ENCODE measurements at regions not wholly inside any gene's neighbourhood (a gene's known extent, or its start where the extent isn't known, plus 50 kb on each side); places are given as distances from the start of the nearest gene placed in this dataset.

- H3K27ac ChIP-seq = no peak overlapping the region
- H3K36me3 ChIP-seq = no peaks in the 10 kb centered on the region
- no peaks in the 10 kb centered on the region for H3K9me3 ChIP-seq
- H3K4me3 ChIP-seq = no peak overlapping the region
- no peak for DNase-seq
- intact Hi-C loops (cut with DNase I) = no loop called here
- no peaks in the 10 kb centered on the region for H3K27me3 ChIP-seq
- H3K4me1 ChIP-seq = no peaks in the 10 kb centered on the region
- TF ChIP-seq POLR2A (IDR thresholded peaks at IDR 0.05) (no peak), CTCF (IDR thresholded peaks at IDR 0.05) (no peak)
- WGBS (ENCODE audit: insufficient coverage, low coverage, low lambda C conversion rate, missing lambda C conversion rate) = 59% methylated on average over 5 of the region's 5 CpGs
- peak in 1 of 4 donors; percentile 28 for ATAC-seq
Observed at GRCh38 chr5:56501781-56502557, 268.8 kb upstream of the ANKRD55 start.

GRCh38 chr5:56499901-56500300, 266.8 kb upstream of the ANKRD55 start:
- no peaks in the 10 kb centered on the region for H3K27me3 ChIP-seq
- H3K4me1 ChIP-seq = no peaks in the 10 kb centered on the region
- ATAC-seq = no peak
- no peak overlapping the region for H3K4me3 ChIP-seq
- DNase-seq = no peak
- no peak overlapping the region for H3K27ac ChIP-seq
- no peaks in the 10 kb centered on the region for H3K9me3 ChIP-seq
- TF ChIP-seq POLR2A (IDR thresholded peaks at IDR 0.05) (no peak), CTCF (IDR thresholded peaks at IDR 0.05) (no peak)
- no peaks in the 10 kb centered on the region for H3K36me3 ChIP-seq
- intact Hi-C loops (cut with DNase I) = no loop called here
- 60% methylated on average over 5 of the region's 5 CpGs for WGBS (ENCODE audit: insufficient coverage, low coverage, low lambda C conversion rate, missing lambda C conversion rate)

- no peak for ATAC-seq
- 67% methylated on average over 4 of the region's 4 CpGs for WGBS (ENCODE audit: insufficient coverage, low coverage, low lambda C conversion rate, missing lambda C conversion rate)
Observed at GRCh38 chr5:56499491-56499890, 266.4 kb upstream of the ANKRD55 start.

DNA sequence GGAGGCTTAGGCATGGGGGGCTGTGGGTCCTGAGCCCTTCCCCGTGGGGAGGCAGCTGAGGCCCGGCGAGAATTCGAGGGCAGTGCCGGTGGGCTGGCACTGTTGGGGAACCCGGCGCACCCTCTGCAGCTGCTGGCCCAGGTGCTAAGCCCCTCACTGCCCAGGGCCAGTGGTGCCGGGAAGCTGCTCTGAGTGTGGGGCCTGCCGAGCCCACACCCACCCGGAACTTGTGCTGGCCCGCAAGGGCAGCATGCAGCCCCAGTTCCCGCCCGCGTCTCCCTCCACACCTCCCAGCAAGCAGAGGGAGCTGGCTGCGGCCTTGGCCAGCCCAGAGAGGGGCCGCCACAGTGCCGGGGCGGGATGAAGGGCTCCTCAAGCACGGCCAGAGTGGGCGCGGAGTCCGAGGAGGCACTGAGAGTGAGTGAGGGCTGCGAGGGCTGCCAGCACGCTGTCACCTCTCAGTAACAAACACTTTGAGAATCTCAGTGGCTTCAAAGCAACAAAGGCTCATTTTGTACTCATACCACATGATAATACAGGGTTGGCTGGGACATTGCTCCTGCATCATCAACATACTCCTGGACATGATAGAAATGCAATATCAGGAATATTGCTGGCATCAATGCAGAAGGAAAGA, 265.7 kb upstream of the ANKRD55 start:
- WGBS (ENCODE audit: insufficient coverage, low coverage, low lambda C conversion rate, missing lambda C conversion rate) = 90% methylated on average over 9 of the region's 24 CpGs
- TF ChIP-seq CTCF (IDR thresholded peaks at IDR 0.05) = no peak
- no peak for TF ChIP-seq POLR2A (IDR thresholded peaks at IDR 0.05)
- no peaks in the 10 kb centered on the region for H3K27me3 ChIP-seq
- H3K36me3 ChIP-seq = no peaks in the 10 kb centered on the region
- H3K4me3 ChIP-seq = no peak overlapping the region
- no peak overlapping the region for H3K27ac ChIP-seq
- H3K4me1 ChIP-seq = no peaks in the 10 kb centered on the region
- intact Hi-C loops (cut with DNase I) = no loop called here
- ATAC-seq (no peak), DNase-seq (no peak)
- no peaks in the 10 kb centered on the region for H3K9me3 ChIP-seq

More at GRCh38 chr5:56499491-56499890, 266.4 kb upstream of the ANKRD55 start:
- no peaks in the 10 kb centered on the region for H3K36me3 ChIP-seq
- no peaks in the 10 kb centered on the region for H3K9me3 ChIP-seq
- no peak overlapping the region for H3K4me3 ChIP-seq
- no peaks in the 10 kb centered on the region for H3K4me1 ChIP-seq
- no peak for TF ChIP-seq POLR2A (IDR thresholded peaks at IDR 0.05)
- TF ChIP-seq CTCF (IDR thresholded peaks at IDR 0.05) = no peak
- H3K27me3 ChIP-seq = no peaks in the 10 kb centered on the region
- no peak for DNase-seq
- intact Hi-C loops (cut with DNase I) = no loop called here
- no peak overlapping the region for H3K27ac ChIP-seq

Data from right lobe of liver (tissue), 6 donors.